Spleen (tissue), 7 donors: ENCODE measurements at regions not wholly inside any gene's neighbourhood (a gene's known extent, or its start where the extent isn't known, plus 50 kb on each side); places are given as distances from the start of the nearest gene placed in this dataset.

ENCODE experiments used
- POLR2A ChIP-seq, 3 donors: fragments of 450-650 bp; IDR thresholded peaks; one replicate each; pipeline ENCODE4 v1.5.1; 2017; ENCODE audit warnings: antibody characterized with exemption in 3 of 3, mild to moderate bottlenecking in 1 of 3
- TF ChIP-seq, protein P1 (sequence below), 11 experiments: fragments of 200-600 bp in 7 of 11; fragments of 450-650 bp in 4 of 11; sonication (generic) in 4 of 11; IDR thresholded peaks in 8 of 11; conservative IDR thresholded peaks in 3 of 11; 1 replicate in 7 of 11; 2 replicates in 4 of 11; pipeline versions ENCODE4 v1.4.0 to v1.8.0; 2016 to 2021; ENCODE audit warnings: antibody characterized with exemption in 11 of 11, inconsistent platforms in 4 of 11, mild to moderate bottlenecking in 1 of 11
- donor health status: DM: no; HTN: no; CAD: no; lungs with moderate emphysema.
- donor health status: DM: no; HTN: no; CAD: no.
- donor health status: DM: no; HTN: no; CAD: no.

DNA sequence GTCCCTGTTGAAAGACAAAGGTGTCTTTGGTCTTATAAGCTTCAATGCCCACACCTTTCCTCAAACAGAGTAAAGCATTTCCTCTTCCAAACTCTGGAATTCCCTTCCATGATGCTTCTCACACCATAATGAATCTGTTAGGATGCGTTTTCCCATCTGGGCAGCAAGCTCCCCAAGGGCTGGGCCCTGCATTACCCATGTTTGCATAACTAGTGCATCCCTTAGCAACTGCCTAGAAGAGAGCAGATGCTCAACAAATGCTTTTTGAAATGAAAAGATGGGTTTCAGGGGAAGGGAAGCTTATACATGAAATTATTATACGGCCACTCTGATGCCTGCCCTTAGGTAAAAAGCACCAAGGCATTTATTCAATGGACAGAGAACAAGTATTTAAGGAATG is 124.5 kb upstream of the CCL2 start:
- TF ChIP-seq, protein P1, sequence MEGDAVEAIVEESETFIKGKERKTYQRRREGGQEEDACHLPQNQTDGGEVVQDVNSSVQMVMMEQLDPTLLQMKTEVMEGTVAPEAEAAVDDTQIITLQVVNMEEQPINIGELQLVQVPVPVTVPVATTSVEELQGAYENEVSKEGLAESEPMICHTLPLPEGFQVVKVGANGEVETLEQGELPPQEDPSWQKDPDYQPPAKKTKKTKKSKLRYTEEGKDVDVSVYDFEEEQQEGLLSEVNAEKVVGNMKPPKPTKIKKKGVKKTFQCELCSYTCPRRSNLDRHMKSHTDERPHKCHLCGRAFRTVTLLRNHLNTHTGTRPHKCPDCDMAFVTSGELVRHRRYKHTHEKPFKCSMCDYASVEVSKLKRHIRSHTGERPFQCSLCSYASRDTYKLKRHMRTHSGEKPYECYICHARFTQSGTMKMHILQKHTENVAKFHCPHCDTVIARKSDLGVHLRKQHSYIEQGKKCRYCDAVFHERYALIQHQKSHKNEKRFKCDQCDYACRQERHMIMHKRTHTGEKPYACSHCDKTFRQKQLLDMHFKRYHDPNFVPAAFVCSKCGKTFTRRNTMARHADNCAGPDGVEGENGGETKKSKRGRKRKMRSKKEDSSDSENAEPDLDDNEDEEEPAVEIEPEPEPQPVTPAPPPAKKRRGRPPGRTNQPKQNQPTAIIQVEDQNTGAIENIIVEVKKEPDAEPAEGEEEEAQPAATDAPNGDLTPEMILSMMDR (IDR thresholded peaks at IDR 0.05 in 8 of 11, conservative IDR thresholded peaks at IDR 0.05 in 3 of 11) = no peak
- TF ChIP-seq POLR2A (IDR thresholded peaks at IDR 0.05) = no peak
